A549 (cell line): ENCODE measurements at regions not wholly inside any gene's neighbourhood (a gene's known extent, or its start where the extent isn't known, plus 50 kb on each side); places are given as distances from the start of the nearest gene placed in this dataset.

Experiments
- CTCF ChIP-seq: fragments of >200 bp; sonication (Bioruptor Twin); formaldehyde crosslinking; IDR thresholded peaks from 3 replicates; pipeline ENCODE4 v1.5.1; 2016
- EHMT2 ChIP-seq: fragments of 200-600 bp; sonication (generic); IDR thresholded peaks from 2 replicates; pipeline ENCODE4 v1.6.1; 2016; ENCODE audit warnings: antibody characterized with exemption, low read depth, mild to moderate bottlenecking, moderate library complexity
- HOXA7 ChIP-seq: fragments of 250-450 bp; sonication (Bioruptor Pico); IDR thresholded peaks from 2 replicates; pipeline ENCODE4 v1.5.0; 2020; ENCODE audit warnings: mild to moderate bottlenecking, moderate library complexity
- POLR2A ChIP-seq: IDR thresholded peaks from 2 replicates; pipeline ENCODE4 v1.6.1; 2012; ENCODE audit warnings: mild to moderate bottlenecking, low read length
- RAD21 ChIP-seq, 2 experiments: fragments of >200 bp in 1 of 2; sonication (Bioruptor Twin) in 1 of 2; formaldehyde crosslinking in 1 of 2; IDR thresholded peaks in 1 of 2; conservative IDR thresholded peaks in 1 of 2; 2 replicates in 1 of 2; 3 replicates in 1 of 2; pipeline ENCODE4 v1.6.1; 2012 to 2018; ENCODE audit warnings: inconsistent platforms in 1 of 2
- TFCP2L1 ChIP-seq: fragments of 250-450 bp; sonication (Bioruptor Pico); IDR thresholded peaks from 2 replicates; pipeline ENCODE4 v1.5.0; 2021; ENCODE audit warnings: mild to moderate bottlenecking
- USF2 ChIP-seq: fragments of 450-650 bp; IDR thresholded peaks from 2 replicates; pipeline ENCODE4 v1.6.1; 2014; ENCODE audit warnings: antibody characterized with exemption
- ZFP36 ChIP-seq: fragments of 450-650 bp; IDR thresholded peaks from 2 replicates; pipeline ENCODE4 v1.6.1; 2014; ENCODE audit warnings: borderline replicate concordance; ENCODE audit not compliant: partially characterized antibody

GRCh38 chr3:83902787-83903533 is 1055.8 kb upstream of the CADM2 start:
- no peak for TF ChIP-seq CTCF
- no peak for TF ChIP-seq EHMT2
- TF ChIP-seq RAD21 (conservative IDR thresholded peaks at IDR 0.05 in 1 of 2, IDR thresholded peaks at IDR 0.05 in 1 of 2) = no peak
- no peak for TF ChIP-seq POLR2A
- no peak for TF ChIP-seq USF2
- TF ChIP-seq HOXA7 = no peak
- TF ChIP-seq TFCP2L1 (CRISPR knock-in tag) = no peak
- TF ChIP-seq ZFP36 = no peak
